HG02610 (cell line): ENCODE measurements at regions not wholly inside any gene's neighbourhood (a gene's known extent, or its start where the extent isn't known, plus 50 kb on each side); places are given as distances from the start of the nearest gene placed in this dataset.

Source experiments
- ATAC-seq: cut with Tn5 transposase; IDR thresholded peaks from one replicate; pipeline ENCODE4 v1.9.1; 2021; ENCODE audit warnings: mild to moderate bottlenecking, moderate library complexity; ENCODE audit not compliant: unreplicated experiment

DNA sequence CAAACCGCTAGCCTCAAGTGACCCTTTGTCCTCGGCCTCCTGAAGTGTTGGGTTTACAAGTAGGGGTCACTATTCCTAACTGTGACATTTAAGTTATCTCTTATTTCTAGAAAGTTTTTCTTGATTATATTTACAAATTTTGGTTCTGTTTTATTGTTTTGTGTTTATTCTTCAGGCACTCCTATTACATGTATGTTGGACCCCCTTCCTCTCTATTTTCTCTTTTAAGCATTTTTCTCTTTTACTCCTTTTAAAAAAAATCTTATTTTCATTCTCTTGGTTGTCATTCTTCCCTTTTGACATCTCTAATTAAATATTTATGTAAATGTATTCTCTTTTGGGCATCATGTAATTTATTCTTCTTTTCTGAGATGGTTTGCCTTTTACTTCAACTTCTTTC is 50.4 kb upstream of the MAP3K7 start:
- no peak for ATAC-seq
